ENCODE measurements at regions not wholly inside any gene's neighbourhood (a gene's known extent, or its start where the extent isn't known, plus 50 kb on each side); places are given as distances from the start of the nearest gene placed in this dataset.

- Mint-ChIP-seq H3K9me3 (ENCODE audit: low read depth) (no peaks in the 10 kb centered on the region), H3K36me3 (ENCODE audit: low read depth) (no peaks in the 10 kb centered on the region), H3K27ac (ENCODE audit: unreplicated experiment) (no peak overlapping the region), H3K27me3 (ENCODE audit: low read depth) (peaks cover 6% of the 10 kb centered on the region), H3K4me3 (ENCODE audit: unreplicated experiment) (no peak overlapping the region), H3K4me1 (ENCODE audit: low read depth) (no peaks in the 10 kb centered on the region)
- no peak for DNase-seq (ENCODE audit: low spot score)
- TF ChIP-seq CTCF (IDR thresholded peaks at IDR 0.05) = no peak
Observed at GRCh38 chr4:81963015-81963762, 410.6 kb downstream of the HNRNPD start.

- no peak overlapping the region for H3K27ac Mint-ChIP-seq (ENCODE audit: unreplicated experiment)
- H3K36me3 Mint-ChIP-seq (ENCODE audit: low read depth) = no peaks in the 10 kb centered on the region
Observed at GRCh38 chr4:81960961-81961360, 412.8 kb downstream of the HNRNPD start.

DNA sequence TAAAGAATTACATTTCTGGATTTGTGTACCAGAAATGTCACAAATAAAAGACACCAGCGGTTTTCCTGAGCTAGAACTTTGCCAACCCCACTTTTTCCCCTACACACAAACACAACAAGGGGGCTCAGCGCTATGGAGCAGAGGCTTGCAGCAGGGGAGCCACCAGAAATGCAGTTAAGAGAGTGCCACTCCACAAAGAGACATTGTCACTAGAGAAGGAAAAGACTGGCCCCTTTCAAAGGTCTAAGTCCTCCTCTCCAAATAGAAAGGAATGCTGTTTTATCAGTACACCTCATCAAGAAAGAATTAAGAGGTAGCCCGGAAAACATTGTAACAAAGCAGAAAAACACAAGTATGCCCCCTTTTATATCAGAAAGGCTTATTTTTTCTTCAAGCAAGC lies 419.5 kb downstream of the HNRNPD start:
- no peak for DNase-seq (ENCODE audit: low spot score)
- Mint-ChIP-seq H3K9me3 (ENCODE audit: low read depth) (no peaks in the 10 kb centered on the region), H3K4me1 (ENCODE audit: low read depth) (no peaks in the 10 kb centered on the region), H3K27ac (ENCODE audit: unreplicated experiment) (no peak overlapping the region), H3K4me3 (ENCODE audit: unreplicated experiment) (no peak overlapping the region), H3K36me3 (ENCODE audit: low read depth) (no peaks in the 10 kb centered on the region), H3K27me3 (ENCODE audit: low read depth) (peaks cover 2% of the 10 kb centered on the region)
- no peak for TF ChIP-seq CTCF (IDR thresholded peaks at IDR 0.05)

More at GRCh38 chr4:81960961-81961360, 412.8 kb downstream of the HNRNPD start:
- peaks cover 3% of the 10 kb centered on the region for H3K27me3 Mint-ChIP-seq (ENCODE audit: low read depth)
- TF ChIP-seq CTCF (IDR thresholded peaks at IDR 0.05) = no peak
- H3K4me1 Mint-ChIP-seq (ENCODE audit: low read depth) = no peaks in the 10 kb centered on the region
- DNase-seq (ENCODE audit: low spot score) = no peak
- H3K4me3 Mint-ChIP-seq (ENCODE audit: unreplicated experiment) = no peak overlapping the region
- H3K9me3 Mint-ChIP-seq (ENCODE audit: low read depth) = no peaks in the 10 kb centered on the region

DNA sequence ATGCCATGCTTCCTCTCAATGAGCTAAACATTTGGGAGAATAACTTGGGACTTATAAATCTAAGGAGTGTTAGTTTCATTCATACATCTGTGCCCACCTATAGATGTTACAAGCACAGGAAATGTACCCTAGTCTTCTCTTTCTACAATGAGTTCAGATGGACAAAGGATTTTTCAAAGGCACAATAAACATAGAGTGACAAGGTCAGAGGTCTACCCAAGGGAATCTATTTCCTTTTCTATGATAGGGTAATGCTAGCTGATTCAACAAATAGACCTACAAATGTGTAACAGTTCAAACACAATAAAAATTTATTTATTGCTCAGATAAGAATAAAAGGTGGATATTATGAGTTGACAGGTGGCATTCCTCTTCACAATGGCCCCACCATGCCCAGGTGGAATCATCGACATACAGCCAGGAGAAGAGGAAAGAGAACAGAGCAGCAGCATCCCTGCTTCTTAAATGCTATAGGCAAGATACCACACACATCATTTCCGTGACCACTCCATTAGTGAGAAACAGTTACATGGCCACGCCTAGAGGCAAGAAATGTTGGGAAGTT lies 421.8 kb downstream of the HNRNPD start:
- Mint-ChIP-seq H3K36me3 (ENCODE audit: low read depth) (no peaks in the 10 kb centered on the region), H3K9me3 (ENCODE audit: low read depth) (no peaks in the 10 kb centered on the region), H3K4me1 (ENCODE audit: low read depth) (no peaks in the 10 kb centered on the region), H3K4me3 (ENCODE audit: unreplicated experiment) (no peak overlapping the region), H3K27me3 (ENCODE audit: low read depth) (peaks cover 10% of the 10 kb centered on the region), H3K27ac (ENCODE audit: unreplicated experiment) (no peak overlapping the region)
- no peak for DNase-seq (ENCODE audit: low spot score)
- TF ChIP-seq CTCF (IDR thresholded peaks at IDR 0.05) = no peak

- no peaks in the 10 kb centered on the region for H3K36me3 Mint-ChIP-seq (ENCODE audit: low read depth)
Observed at GRCh38 chr4:81946996-81947395, 426.8 kb downstream of the HNRNPD start.

More at GRCh38 chr4:81946996-81947395, 426.8 kb downstream of the HNRNPD start:
- peaks cover 2% of the 10 kb centered on the region for H3K9me3 Mint-ChIP-seq (ENCODE audit: low read depth)
- H3K27me3 Mint-ChIP-seq (ENCODE audit: low read depth) = peaks cover 16% of the 10 kb centered on the region
- no peak for DNase-seq (ENCODE audit: low spot score)
- no peak overlapping the region for H3K4me3 Mint-ChIP-seq (ENCODE audit: unreplicated experiment)
- no peaks in the 10 kb centered on the region for H3K4me1 Mint-ChIP-seq (ENCODE audit: low read depth)
- no peak for TF ChIP-seq CTCF (IDR thresholded peaks at IDR 0.05)
- H3K27ac Mint-ChIP-seq (ENCODE audit: unreplicated experiment) = no peak overlapping the region

Measured in chondrocyte (in vitro differentiated cells).